SK-N-MC (cell line): ENCODE measurements at regions not wholly inside any gene's neighbourhood (a gene's known extent, or its start where the extent isn't known, plus 50 kb on each side); places are given as distances from the start of the nearest gene placed in this dataset.

Experiments
- EZH2 ChIP-seq: fragments of 200-600 bp; sonication (generic); IDR thresholded peaks from one replicate; pipeline ENCODE4 v1.6.1; 2017; ENCODE audit warnings: antibody characterized with exemption
- POLR2AphosphoS5 ChIP-seq: IDR thresholded peaks from 2 replicates; pipeline ENCODE4 v1.6.1; 2012; ENCODE audit warnings: mild to moderate bottlenecking, low read depth, low read length, borderline replicate concordance

GRCh38 chr5:18990852-18991251, 997.1 kb downstream of the CDH18 start:
- TF ChIP-seq POLR2AphosphoS5 (no peak), EZH2 (no peak)
